GM21360 (cell line): ENCODE measurements at regions not wholly inside any gene's neighbourhood (a gene's known extent, or its start where the extent isn't known, plus 50 kb on each side); places are given as distances from the start of the nearest gene placed in this dataset.

ENCODE experiments used
- ATAC-seq: cut with Tn5 transposase; IDR thresholded peaks from one replicate; pipeline ENCODE4 v1.9.1; 2021; ENCODE audit warnings: mild to moderate bottlenecking, moderate library complexity; ENCODE audit not compliant: unreplicated experiment

GRCh38 chr3:71893702-71894479, 108.9 kb upstream of the PROK2 start:
- no peak for ATAC-seq

DNA sequence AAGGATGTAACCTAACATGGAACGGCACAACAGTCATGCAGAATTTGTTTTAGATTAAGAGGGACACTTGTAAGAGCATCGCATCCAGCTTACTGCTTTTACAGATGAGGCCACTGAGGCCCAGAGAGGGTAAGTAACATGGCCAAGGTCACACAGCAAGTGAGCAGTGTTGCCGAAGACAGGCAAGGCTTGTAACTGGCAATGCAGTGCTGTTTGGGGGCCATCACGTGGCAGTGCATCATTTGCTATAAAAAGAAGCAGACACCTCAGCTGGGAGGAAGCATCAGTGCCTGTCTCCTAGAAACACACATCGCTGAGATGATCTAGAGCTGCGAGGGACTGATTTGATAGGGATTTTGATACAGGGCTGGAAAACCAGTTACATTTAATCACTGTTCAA, 108.2 kb upstream of the PROK2 start:
- ATAC-seq, result no peak

DNA sequence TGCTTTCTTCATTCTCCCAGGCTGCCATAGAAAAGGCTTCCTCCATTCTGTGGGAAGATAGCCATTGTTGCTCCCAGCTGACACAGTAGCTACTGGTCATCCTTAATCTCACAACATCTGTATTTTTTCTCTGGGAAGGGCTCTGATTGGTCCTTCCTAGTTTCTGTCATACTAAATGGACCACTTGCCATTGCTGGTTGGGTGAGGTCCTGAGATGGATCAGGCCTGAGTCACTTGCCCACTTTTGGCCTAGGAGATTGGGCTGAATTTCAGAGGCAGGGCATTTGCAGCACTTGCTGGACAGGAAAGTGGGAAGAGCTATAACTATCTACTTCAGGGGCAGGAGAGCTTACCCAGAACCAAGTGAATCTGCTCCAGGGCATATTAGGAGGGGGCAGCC, 106.5 kb upstream of the PROK2 start:
- ATAC-seq, result no peak

DNA sequence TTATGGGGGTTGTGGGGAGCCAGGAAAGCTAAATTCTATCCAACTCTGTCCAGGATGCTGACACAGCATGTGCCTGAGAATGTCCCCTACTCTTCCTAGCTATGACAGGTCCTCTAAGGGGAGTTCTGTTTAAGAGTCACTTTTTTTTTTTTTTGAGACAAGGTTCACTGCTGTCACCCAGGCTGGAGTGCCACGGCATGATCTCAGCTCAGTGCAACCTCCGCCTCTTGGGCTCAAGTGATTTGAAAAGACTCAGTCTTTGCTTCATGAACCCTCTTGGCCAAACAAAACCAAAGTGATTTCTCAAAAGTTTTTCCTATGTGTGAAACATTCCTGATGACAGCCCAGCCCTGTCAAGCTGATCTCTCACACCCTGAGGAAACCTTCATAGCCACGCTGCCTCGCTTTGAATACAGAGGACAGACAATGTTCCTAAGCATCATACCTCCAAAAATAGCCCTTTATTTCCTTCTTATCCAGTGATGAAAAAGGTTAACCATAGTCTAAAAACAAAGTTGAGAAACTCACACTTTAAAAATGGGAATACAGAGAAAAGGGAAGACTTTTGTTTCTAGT, 105.5 kb upstream of the PROK2 start:
- ATAC-seq, result no peak

GRCh38 chr3:71887256-71887655, 102.3 kb upstream of the PROK2 start:
- no peak for ATAC-seq

- no peak for ATAC-seq
These were observed 100.1 kb upstream of the PROK2 start for GRCh38 chr3:71885006-71885405.

- no peak for ATAC-seq
These were observed 96.8 kb upstream of the PROK2 start for GRCh38 chr3:71881732-71882131.

GRCh38 chr3:71881041-71881440, 96.1 kb upstream of the PROK2 start:
- ATAC-seq, result no peak

- no peak for ATAC-seq
These were observed 94.1 kb upstream of the PROK2 start for GRCh38 chr3:71879089-71879488.

GRCh38 chr3:71876135-71877105, 91.5 kb upstream of the PROK2 start:
- no peak for ATAC-seq

DNA sequence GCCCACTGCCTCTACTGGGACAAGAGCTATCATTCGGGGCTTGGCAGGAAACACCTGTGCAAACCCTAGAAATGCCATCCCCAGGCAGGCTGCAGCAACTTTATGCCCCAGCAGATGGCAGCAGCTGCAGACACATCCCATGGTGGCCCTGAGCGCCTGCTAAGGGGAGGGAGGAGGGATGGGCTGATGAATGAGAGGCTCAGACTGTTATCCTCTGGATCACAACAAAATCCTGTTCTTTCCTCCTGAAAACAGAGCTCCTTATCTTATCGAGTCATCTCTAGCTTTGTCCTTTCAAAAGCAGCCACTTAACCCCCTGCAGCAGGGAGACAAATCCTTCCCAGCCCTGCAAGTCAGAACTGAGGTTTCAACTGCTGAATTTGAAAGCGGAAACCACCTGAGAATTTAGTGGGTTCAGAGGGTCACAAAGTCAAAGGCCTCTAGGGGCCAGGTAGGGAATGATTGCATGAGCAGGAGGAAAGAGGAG, 90.6 kb upstream of the PROK2 start:
- peak; percentile 85 for ATAC-seq

DNA sequence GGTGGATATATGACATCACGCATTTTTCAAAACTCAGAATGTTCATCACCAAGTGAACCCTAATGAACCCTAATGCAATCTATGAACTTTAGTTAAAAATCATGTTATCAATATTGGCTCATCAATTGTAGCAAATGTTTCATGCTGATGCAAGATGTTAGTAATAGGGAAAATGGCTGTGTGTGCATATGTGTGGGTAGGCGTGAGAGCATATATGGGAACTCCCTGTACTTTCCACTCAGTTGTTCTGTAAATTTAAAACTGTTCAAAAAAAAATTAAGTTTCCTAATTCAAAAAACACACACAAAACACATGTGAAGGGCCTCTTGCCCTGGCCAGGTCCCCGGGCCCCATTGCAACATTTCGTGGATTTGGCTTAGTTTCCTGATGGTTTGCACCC, 89.7 kb upstream of the PROK2 start:
- no peak for ATAC-seq

DNA sequence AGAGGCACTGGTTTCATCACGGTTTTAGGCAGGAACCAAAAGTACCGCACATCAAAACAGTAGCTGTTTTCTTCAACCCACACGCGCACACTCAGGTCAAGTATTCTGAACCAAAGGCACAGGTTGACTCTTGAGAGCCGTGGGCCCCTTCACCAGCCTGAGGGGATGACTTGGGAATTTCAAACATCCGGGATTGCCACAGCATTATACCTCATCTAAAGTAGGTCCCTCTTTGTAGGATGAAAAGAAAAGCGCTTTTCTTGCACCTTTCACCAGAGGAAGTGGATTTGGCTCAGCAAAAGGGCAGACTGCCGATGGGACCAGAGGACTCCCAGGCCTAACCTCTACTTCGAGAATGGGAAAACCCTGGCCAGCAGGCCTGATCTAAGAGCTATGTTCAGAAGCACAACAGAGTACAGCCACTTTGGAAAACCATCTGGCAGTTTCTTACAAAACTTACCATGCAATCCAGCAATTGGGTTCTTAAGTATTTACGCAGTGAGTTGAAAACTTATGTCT, 88.2 kb upstream of the PROK2 start:
- ATAC-seq, result no peak

DNA sequence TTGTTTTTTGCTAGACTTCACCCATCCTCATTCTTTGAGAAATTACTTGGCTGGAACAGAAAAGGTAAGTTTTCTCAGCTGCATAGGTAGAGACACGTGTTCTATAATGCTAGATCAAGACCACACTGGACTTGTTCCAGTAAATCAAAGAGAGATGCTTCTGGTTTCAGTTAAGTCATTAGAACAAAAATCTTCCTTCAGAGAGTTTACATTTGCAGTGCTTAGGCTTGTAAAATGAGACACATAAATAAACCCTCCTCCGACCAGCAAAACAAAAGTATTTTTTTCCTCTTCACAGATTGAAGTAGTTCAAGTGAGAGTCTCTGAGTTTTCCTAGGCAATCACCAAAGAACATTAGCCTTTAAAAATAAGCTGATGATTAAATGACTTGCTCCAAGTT, 87.3 kb upstream of the PROK2 start:
- ATAC-seq, result no peak

- no peak for ATAC-seq
These were observed 86.1 kb upstream of the PROK2 start for GRCh38 chr3:71870966-71871512.

DNA sequence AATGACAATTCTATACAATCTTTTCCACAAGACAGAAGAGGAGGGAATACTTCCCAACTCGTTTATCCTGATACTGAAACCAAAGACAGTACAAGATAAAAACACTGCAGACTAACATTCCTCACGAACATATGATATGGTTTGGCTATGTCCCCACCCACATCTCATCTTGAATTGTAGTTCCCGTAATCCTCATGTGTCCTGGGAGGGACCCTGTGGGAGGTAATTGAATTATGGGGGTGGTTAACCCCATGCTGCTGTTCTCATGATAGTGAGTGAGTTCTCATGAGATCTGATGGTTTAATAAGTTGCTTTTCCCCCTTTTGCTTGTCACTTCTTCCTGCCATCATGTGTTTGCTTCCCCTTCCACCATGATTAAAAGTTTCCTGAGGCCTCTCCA, 83.9 kb upstream of the PROK2 start:
- ATAC-seq, result no peak

- no peak for ATAC-seq
These were observed 80.8 kb upstream of the PROK2 start for GRCh38 chr3:71865727-71866126.

DNA sequence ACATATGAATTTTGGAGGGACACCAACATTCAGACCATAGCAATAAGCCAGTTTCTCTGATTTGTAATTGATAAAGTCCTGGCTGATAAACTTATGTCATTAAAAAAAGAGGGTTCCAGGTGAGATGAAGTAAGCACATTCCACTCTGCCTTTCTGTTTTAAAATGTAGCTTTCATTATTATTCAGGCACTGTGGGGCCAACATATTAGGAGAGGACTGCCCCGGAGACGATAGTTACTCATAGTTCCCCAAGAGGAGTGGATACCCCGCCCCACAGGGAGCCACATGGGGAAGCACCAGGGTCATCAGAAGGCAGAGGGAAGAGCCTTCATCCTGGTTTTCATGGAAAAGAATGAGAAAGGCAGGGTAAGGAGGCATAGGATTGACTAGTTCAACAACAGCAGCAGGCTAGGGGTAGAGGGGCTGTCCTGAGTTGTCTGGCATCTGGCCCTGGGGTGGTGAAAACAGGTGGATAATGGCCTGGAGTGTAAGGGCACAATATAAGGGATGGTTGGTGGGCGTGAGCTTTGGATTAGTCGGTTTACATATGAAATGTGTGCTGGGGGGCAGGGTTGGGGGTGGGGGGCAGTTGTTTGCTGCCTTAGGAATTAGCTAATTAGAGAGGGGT, 78.7 kb upstream of the PROK2 start:
- ATAC-seq, result no peak

- ATAC-seq, result no peak
These were observed 77.6 kb upstream of the PROK2 start for GRCh38 chr3:71862371-71863140.

GRCh38 chr3:71859123-71859519, 74.2 kb upstream of the PROK2 start:
- ATAC-seq, result no peak
